Activated T-helper 2 cell treated with anti-CD3 and anti-CD28 coated beads, Interferon-gamma antibody, Interleukin-2, Interleukin-4, amounts not matched to agents 10 μg/mL and 5 μg/mL and 100 μg/mL, durations not matched to agents 14 hours and 24 hours and 36 hours (primary cell): ENCODE measurements at regions not wholly inside any gene's neighbourhood (a gene's known extent, or its start where the extent isn't known, plus 50 kb on each side); places are given as distances from the start of the nearest gene placed in this dataset.

Experiments used
- DNase-seq: peaks from one replicate; pipeline ENCODE4 v3.0.0; 2021; ENCODE audit warnings: low spot score
- H3K27ac Mint-ChIP-seq: one replicate; pipeline ENCODE4 v1.8.0; 2021; ENCODE audit warnings: mixed read lengths
- H3K27me3 Mint-ChIP-seq: one replicate; pipeline ENCODE4 v1.8.0; 2021; ENCODE audit warnings: low read depth, mixed read lengths
- H3K36me3 Mint-ChIP-seq: one replicate; pipeline ENCODE4 v1.8.0; 2021; ENCODE audit warnings: low read depth, mixed read lengths
- H3K4me1 Mint-ChIP-seq: one replicate; pipeline ENCODE4 v1.8.0; 2021; ENCODE audit warnings: low read depth, mixed read lengths
- H3K4me3 Mint-ChIP-seq: one replicate; pipeline ENCODE4 v1.8.0; 2021; ENCODE audit warnings: low read depth, mild to moderate bottlenecking, moderate library complexity, mixed read lengths
- H3K9me3 Mint-ChIP-seq: one replicate; pipeline ENCODE4 v1.8.0; 2021; ENCODE audit warnings: mixed read lengths
- intact Hi-C: fragments of 100-400 bp; cut with micrococcal nuclease; formaldehyde crosslinking; loops from one replicate; pipeline ENCODE4 v1.15.1; 2023

DNA sequence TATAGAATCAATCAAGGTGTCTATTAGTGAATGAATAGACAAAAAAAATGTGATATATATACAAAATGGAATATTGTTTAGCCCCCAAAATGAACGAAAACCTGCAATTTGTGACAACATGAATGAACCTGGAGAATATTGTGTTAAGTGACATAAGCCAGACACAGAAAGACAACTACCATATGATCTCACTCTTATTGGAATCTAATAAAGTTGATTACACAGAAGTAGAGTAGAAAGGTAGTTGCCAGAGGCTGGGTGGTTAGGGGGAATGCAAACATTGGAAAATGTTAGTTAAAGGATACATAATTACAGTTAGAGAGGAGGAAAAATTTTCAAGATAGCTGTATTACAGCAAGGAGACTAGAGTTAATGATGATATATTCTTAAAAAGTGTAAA lies 1962.3 kb downstream of the EFNA5 start:
- H3K36me3 Mint-ChIP-seq: no peaks in the 10 kb centered on the region
- no peaks in the 10 kb centered on the region for H3K27me3 Mint-ChIP-seq
- H3K27ac Mint-ChIP-seq: no peak overlapping the region
- no peaks in the 10 kb centered on the region for H3K4me1 Mint-ChIP-seq
- no peak for DNase-seq
- H3K4me3 Mint-ChIP-seq: no peak overlapping the region
- peaks cover 32% of the 10 kb centered on the region for H3K9me3 Mint-ChIP-seq
- intact Hi-C loops: no loop called here

DNA sequence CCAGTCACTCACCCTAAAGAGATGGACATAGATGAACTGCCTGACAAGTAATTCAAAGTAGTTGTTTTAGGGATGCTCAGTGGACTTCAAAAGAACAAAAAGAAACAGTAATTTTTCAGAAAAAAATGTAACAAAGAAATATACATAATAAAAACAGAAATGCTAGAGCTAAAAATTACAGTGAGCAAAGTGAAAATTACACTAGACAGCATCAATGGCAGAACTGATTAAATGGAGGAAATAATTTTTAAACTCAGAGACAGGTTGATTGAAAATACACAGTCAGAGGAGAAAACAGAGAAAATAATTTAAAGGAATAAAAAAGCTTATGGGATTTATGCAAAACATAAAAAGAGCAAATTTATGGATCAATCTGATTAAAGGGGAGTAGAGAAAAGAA lies 1968.4 kb downstream of the EFNA5 start:
- intact Hi-C loops: no loop called here
- no peaks in the 10 kb centered on the region for H3K27me3 Mint-ChIP-seq
- H3K27ac Mint-ChIP-seq: no peak overlapping the region
- DNase-seq: no peak
- H3K36me3 Mint-ChIP-seq: no peaks in the 10 kb centered on the region
- H3K9me3 Mint-ChIP-seq: peaks cover 52% of the 10 kb centered on the region
- no peak overlapping the region for H3K4me3 Mint-ChIP-seq
- H3K4me1 Mint-ChIP-seq: no peaks in the 10 kb centered on the region

DNA sequence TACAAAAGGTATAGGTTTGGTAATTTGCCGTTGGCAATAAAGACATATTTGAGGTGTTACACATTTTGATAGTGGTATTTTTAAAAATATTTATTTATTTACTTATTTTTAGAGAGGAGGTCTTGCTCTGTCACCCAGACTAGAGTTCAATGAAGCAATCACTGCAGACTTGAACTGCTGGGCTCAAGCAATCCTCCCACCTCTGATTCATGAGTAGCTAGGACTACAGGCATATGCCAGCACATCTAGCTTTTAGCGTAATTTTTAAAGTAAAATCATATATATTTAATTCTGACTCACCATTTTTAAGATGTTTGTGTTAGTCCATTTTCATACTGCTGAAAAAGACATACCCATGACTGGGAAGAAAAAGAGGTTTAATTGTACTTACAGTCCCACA lies 1974.3 kb downstream of the EFNA5 start:
- no peaks in the 10 kb centered on the region for H3K4me1 Mint-ChIP-seq
- H3K9me3 Mint-ChIP-seq: peaks cover 32% of the 10 kb centered on the region
- intact Hi-C loops: no loop called here
- no peaks in the 10 kb centered on the region for H3K36me3 Mint-ChIP-seq
- H3K27ac Mint-ChIP-seq: no peak overlapping the region
- no peak for DNase-seq
- no peaks in the 10 kb centered on the region for H3K27me3 Mint-ChIP-seq
- no peak overlapping the region for H3K4me3 Mint-ChIP-seq

DNA sequence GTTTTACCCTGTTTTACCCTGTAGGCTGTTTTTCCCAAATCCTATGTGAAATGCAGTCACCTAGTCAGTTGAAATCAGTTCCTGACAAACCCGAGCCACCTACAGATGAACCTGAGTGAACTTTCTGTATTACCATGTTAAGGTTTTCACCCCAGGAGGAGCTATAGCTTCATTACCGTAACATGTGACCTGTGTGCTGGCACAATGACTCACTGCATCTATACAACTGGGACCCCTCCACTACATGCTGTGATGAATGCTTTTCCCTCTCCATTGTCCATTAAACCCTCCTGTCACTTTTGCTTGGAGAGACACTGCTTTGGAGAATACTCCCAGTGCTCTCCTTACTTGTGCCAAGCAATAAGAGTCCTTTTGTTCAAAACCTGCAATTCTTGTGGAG lies 1974.8 kb downstream of the EFNA5 start:
- peaks cover 27% of the 10 kb centered on the region for H3K9me3 Mint-ChIP-seq
- no peak for DNase-seq
- intact Hi-C loops: no loop called here
- no peaks in the 10 kb centered on the region for H3K36me3 Mint-ChIP-seq
- no peaks in the 10 kb centered on the region for H3K4me1 Mint-ChIP-seq
- no peak overlapping the region for H3K27ac Mint-ChIP-seq
- no peak overlapping the region for H3K4me3 Mint-ChIP-seq
- no peaks in the 10 kb centered on the region for H3K27me3 Mint-ChIP-seq

DNA sequence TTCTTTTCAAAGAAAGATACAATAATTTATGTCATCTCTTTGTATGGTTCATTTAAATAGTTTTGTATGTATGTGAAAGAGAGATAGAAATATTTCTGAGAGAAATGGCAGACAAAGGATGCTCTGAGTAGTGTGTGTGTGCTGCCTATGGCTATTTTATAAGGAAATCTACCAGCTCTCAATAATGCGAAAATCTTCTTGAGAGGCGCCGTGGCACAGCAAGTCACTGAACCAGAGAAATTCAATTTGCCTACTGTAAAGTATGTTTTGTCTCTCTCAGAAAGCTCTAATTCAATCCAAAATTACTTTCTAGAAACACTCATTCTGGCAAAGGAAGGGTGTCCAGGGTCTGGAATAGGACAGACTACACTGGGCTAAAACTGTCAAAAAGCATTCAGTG lies 1981.1 kb downstream of the EFNA5 start:
- Mint-ChIP-seq H3K4me3 (no peak overlapping the region), H3K27me3 (no peaks in the 10 kb centered on the region), H3K9me3 (no peaks in the 10 kb centered on the region), H3K36me3 (no peaks in the 10 kb centered on the region), H3K4me1 (no peaks in the 10 kb centered on the region), H3K27ac (no peak overlapping the region)
- intact Hi-C loops: no loop called here
- DNase-seq: no peak

DNA sequence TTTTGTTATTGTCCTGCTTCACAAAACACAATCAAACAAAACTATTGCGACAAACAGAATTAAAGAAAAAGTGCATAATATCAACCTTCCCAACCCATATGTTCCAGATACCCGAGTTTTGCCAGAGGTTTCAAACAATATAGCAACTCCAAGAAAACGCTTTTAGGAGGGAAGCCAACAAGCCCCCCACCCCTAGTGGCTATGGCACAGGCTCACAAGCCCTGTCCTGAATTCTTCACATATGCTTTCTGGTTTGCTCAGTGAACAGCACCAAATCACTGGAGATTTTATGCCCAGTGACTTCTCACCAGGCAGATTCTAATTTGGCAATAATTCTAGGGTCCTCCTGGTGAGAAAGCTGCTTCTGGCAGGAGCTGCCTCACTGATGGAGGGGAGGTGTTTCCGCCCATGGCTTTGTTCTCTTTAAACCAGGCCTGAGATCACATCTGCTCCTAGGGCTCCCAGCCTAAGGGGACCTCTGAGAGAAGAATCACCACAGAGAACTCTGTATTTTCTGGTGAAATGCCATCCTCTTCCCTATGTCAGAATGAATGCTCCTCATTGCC lies 1982.4 kb downstream of the EFNA5 start:
- Mint-ChIP-seq H3K27ac (no peak overlapping the region), H3K36me3 (no peaks in the 10 kb centered on the region), H3K27me3 (no peaks in the 10 kb centered on the region), H3K4me3 (no peak overlapping the region), H3K4me1 (no peaks in the 10 kb centered on the region), H3K9me3 (peaks cover 4% of the 10 kb centered on the region)
- no peak for DNase-seq
- intact Hi-C loops: no loop called here

DNA sequence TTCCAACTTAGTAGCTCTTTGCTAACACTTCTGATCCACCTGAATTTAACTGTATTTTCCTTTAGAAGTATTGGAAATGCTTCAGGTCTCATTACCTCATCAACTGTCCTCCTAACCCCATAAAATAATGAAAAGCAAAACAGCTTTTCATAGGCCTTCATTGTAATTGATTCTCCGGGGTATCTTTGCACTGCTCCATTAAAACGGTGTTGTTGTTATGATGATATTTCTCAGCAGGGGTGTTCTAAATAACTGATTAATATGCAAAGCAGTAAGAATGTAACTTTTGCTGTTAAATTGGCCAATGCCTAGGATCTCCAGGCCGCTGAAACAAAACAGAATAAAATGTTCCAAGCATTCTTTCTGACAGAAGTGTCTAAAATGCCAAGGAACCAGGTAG lies 1983.2 kb downstream of the EFNA5 start:
- Mint-ChIP-seq H3K27me3 (no peaks in the 10 kb centered on the region), H3K36me3 (no peaks in the 10 kb centered on the region), H3K4me1 (no peaks in the 10 kb centered on the region), H3K4me3 (no peak overlapping the region), H3K27ac (no peak overlapping the region), H3K9me3 (peaks cover 4% of the 10 kb centered on the region)
- intact Hi-C loops: no loop called here
- DNase-seq: no peak

DNA sequence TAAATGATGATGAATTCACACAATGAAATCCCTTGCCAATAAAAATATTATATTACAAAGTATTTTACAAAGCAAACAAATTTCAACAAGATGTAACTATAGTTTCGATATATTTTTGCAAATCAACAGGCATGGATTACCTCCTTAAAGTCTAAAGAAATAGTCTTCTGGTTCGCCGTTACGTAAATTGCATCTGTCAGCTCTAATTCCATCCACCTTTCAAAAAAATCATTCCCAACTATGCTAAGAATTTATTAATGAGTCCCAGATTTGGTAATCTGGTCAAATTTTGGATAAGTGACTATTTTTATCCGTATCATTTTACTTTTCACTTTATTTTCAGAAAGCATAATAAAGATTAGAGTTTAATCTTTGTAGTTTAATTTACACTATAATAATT lies 1984.9 kb downstream of the EFNA5 start:
- no peak overlapping the region for H3K27ac Mint-ChIP-seq
- H3K27me3 Mint-ChIP-seq: no peaks in the 10 kb centered on the region
- intact Hi-C loops: no loop called here
- no peak for DNase-seq
- H3K4me1 Mint-ChIP-seq: no peaks in the 10 kb centered on the region
- H3K9me3 Mint-ChIP-seq: peaks cover 4% of the 10 kb centered on the region
- no peak overlapping the region for H3K4me3 Mint-ChIP-seq
- H3K36me3 Mint-ChIP-seq: no peaks in the 10 kb centered on the region

DNA sequence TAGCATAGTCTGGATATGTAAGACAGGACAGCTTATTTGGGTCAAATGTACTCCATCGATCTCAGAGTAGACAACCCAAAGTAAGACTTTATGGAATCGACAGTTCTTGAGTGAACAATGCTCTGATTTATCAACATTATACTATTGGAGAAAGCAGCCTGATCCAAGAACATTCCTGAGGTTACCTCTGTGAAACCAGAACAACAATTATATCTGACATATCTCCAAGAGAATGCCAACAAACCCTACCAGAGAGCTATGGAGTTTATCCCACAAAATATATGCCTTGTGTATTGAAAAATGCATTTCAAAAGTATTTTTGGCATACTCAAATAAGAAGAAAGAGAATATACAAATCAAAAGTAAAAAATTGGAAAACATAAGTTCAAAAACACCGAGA lies 1985.9 kb downstream of the EFNA5 start:
- no peak for DNase-seq
- Mint-ChIP-seq H3K4me1 (no peaks in the 10 kb centered on the region), H3K27ac (no peak overlapping the region), H3K4me3 (no peak overlapping the region), H3K36me3 (no peaks in the 10 kb centered on the region), H3K9me3 (peaks cover 4% of the 10 kb centered on the region), H3K27me3 (no peaks in the 10 kb centered on the region)
- intact Hi-C loops: no loop called here

DNA sequence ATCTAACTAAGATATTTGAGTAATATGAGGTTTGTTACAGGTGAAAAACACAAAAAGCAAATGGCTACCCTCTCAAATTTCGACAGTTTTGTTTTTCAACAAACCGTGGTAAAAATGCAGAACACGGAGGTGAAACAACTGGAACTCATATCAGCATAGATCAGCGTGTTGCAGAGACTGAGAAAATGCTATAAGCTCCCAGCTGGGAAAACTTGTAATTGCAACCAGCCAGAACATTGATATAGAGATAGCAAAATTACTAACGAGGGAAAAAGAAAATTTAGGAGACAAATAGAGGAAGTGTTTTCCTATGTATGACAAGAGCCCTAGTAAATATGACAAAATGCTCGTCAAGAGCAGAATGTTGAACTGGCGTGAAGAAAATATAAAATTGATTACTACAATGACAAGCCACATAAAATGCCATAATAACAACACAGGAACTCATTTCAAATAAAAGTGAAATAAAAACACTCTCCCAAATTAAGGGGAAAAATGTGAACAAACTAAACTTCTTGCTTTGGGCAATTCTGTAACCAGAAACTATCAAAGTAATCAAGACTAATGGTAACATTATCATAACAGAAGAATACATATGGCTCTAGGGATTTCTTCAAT lies 1989.8 kb downstream of the EFNA5 start:
- H3K27me3 Mint-ChIP-seq: no peaks in the 10 kb centered on the region
- peaks cover 4% of the 10 kb centered on the region for H3K9me3 Mint-ChIP-seq
- DNase-seq: no peak
- no peak overlapping the region for H3K4me3 Mint-ChIP-seq
- H3K4me1 Mint-ChIP-seq: no peaks in the 10 kb centered on the region
- no peaks in the 10 kb centered on the region for H3K36me3 Mint-ChIP-seq
- intact Hi-C loops: no loop called here
- H3K27ac Mint-ChIP-seq: no peak overlapping the region

DNA sequence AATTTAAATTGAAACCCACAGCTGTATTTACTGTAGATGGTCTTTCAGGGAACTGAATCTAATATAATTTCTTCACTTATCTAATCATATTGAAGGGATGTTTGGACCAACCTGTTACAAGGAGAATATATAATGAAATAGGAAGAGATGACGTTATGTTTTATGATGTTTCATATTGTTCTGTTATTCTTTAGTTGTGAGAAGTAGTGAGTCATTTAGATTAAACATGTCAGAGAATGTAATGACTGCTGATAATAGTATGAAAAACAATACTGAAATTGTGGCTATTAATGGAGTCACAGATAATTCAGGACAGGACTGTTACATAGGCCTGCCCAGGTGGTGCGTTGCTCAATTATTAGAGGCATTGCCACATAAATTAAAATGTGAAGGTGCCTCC lies 1993.4 kb downstream of the EFNA5 start:
- intact Hi-C loops: no loop called here
- Mint-ChIP-seq H3K27ac (no peak overlapping the region), H3K36me3 (no peaks in the 10 kb centered on the region), H3K9me3 (peaks cover 1% of the 10 kb centered on the region), H3K27me3 (no peaks in the 10 kb centered on the region), H3K4me1 (no peaks in the 10 kb centered on the region), H3K4me3 (no peak overlapping the region)
- no peak for DNase-seq

DNA sequence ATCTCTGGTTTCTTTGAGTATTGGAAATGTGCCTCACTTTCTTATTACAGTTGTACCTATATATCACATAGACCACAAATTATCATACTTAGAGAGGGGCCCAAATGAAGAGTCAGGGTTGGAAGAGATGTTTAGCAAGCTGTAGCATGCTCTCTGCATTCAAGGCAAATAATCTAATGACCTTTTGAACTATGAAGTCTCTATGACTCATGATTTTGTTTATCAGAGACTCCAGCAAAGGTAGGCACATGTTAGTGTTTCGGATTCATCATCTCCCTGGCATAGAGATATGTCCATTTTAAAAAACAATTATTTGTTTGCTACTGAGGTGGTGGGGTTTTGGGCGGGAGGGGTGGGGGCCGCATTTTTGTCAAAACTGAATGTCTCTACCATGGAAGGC lies 2000.1 kb downstream of the EFNA5 start:
- Mint-ChIP-seq H3K27me3 (no peaks in the 10 kb centered on the region), H3K27ac (no peak overlapping the region), H3K4me3 (no peak overlapping the region), H3K4me1 (no peaks in the 10 kb centered on the region), H3K36me3 (no peaks in the 10 kb centered on the region), H3K9me3 (peaks cover 44% of the 10 kb centered on the region)
- intact Hi-C loops: no loop called here
- no peak for DNase-seq

DNA sequence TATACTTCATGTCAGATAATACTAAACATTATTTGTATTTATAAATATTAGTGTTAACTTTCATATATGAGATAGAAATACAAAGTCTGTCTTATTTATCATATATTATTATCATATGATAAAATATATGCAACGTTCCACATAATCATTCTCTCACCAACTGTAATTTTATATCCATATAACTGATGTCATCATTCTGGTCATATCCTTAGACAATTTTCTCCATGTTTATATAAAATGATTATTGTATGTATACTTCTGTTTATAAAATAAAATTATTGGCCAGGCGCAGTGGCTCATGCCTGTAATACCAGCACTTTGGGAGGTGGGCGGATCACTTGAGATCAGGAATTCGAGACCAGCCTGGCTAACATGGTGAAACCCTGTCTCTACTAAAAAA lies 2007.1 kb downstream of the EFNA5 start:
- intact Hi-C loops: no loop called here
- H3K27ac Mint-ChIP-seq: no peak overlapping the region
- H3K4me1 Mint-ChIP-seq: no peaks in the 10 kb centered on the region
- no peaks in the 10 kb centered on the region for H3K27me3 Mint-ChIP-seq
- DNase-seq: no peak
- no peaks in the 10 kb centered on the region for H3K36me3 Mint-ChIP-seq
- H3K4me3 Mint-ChIP-seq: no peak overlapping the region
- H3K9me3 Mint-ChIP-seq: peaks cover 36% of the 10 kb centered on the region

DNA sequence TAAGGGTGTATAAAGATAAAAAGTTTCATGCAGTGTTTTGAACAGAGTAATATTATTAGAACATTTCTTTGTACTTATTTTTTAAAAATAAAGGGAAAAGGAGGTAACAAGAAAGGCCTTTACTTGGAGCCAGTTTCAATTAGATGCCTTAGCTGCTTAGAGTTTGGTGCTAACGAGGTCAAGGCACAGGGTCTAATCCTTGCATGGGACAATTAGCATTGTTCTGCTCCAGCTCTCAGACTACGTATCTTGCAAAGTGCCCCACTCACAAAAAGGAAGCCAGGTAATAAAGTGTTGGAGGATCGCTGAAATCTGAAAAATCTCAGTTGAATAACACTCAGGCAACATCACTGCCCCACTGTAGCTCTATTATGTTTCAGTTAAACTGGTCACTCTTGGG lies 2011.3 kb downstream of the EFNA5 start:
- DNase-seq: no peak
- intact Hi-C loops: no loop called here
- Mint-ChIP-seq H3K4me3 (no peak overlapping the region), H3K4me1 (no peaks in the 10 kb centered on the region), H3K36me3 (no peaks in the 10 kb centered on the region), H3K9me3 (peaks cover 15% of the 10 kb centered on the region), H3K27ac (no peak overlapping the region), H3K27me3 (no peaks in the 10 kb centered on the region)
